AG04450 (cell line): ENCODE measurements at regions not wholly inside any gene's neighbourhood (a gene's known extent, or its start where the extent isn't known, plus 50 kb on each side); places are given as distances from the start of the nearest gene placed in this dataset.
"Not testable (repeated sequence)": the region's sequence is repeated elsewhere in the genome, so short reads cannot be mapped to it uniquely, and the experiment has no call there.

Experiments
- CTCF ChIA-PET: fragments of 300-600, 350-600 bp; formaldehyde crosslinking; extraction: SDS; loops from one replicate; lab custom pipeline; 2022; ENCODE audit warnings: antibody characterized with exemption, inconsistent platforms; lab: Charles Lee
- POLR2A ChIA-PET: fragments of 350-600 bp; formaldehyde crosslinking; extraction: SDS; loops from one replicate; lab custom pipeline; 2021; ENCODE audit warnings: antibody characterized with exemption, inconsistent platforms; lab: Yijun Ruan, JAX
- DNase-seq: peaks from one replicate; pipeline ENCODE4 v3.0.0-alpha.2; 2011; ENCODE audit warnings: low read depth, low spot score
- H3K27ac ChIP-seq: one replicate; pipeline ENCODE4 v1.5.1; 2012; ENCODE audit warnings: low read depth, low read length, control low read depth
- H3K27me3 ChIP-seq: one replicate; pipeline ENCODE4 v1.6.0; 2012; ENCODE audit warnings: low read length; ENCODE audit not compliant: control insufficient read depth, insufficient read depth
- H3K4me3 ChIP-seq: 2 replicates; pipeline ENCODE4 v1.5.1; 2011; ENCODE audit warnings: mild to moderate bottlenecking, low read depth, low read length, control low read depth
- H3K9me3 ChIP-seq: 2 replicates; pipeline ENCODE4 v1.5.1; 2012; ENCODE audit warnings: low read length; ENCODE audit not compliant: control insufficient read depth, insufficient read depth
- TF ChIP-seq, protein P1 (sequence below): IDR thresholded peaks from 2 replicates; pipeline ENCODE4 v1.5.1; 2011; ENCODE audit warnings: low read depth, low read length, control low read depth, inconsistent platforms

GRCh38 chr10:115028419-115028818 lies 64.7 kb upstream of the ATRNL1 start:
- no peak overlapping the region for H3K27ac ChIP-seq
- no peak overlapping the region for H3K4me3 ChIP-seq
- no peaks in the 10 kb centered on the region for H3K9me3 ChIP-seq
- no peak for DNase-seq
- no peaks in the 10 kb centered on the region for H3K27me3 ChIP-seq
- ChIA-PET CTCF (no interaction called here), POLR2A (no interaction called here)
- TF ChIP-seq, protein P1, sequence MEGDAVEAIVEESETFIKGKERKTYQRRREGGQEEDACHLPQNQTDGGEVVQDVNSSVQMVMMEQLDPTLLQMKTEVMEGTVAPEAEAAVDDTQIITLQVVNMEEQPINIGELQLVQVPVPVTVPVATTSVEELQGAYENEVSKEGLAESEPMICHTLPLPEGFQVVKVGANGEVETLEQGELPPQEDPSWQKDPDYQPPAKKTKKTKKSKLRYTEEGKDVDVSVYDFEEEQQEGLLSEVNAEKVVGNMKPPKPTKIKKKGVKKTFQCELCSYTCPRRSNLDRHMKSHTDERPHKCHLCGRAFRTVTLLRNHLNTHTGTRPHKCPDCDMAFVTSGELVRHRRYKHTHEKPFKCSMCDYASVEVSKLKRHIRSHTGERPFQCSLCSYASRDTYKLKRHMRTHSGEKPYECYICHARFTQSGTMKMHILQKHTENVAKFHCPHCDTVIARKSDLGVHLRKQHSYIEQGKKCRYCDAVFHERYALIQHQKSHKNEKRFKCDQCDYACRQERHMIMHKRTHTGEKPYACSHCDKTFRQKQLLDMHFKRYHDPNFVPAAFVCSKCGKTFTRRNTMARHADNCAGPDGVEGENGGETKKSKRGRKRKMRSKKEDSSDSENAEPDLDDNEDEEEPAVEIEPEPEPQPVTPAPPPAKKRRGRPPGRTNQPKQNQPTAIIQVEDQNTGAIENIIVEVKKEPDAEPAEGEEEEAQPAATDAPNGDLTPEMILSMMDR: no peak

DNA sequence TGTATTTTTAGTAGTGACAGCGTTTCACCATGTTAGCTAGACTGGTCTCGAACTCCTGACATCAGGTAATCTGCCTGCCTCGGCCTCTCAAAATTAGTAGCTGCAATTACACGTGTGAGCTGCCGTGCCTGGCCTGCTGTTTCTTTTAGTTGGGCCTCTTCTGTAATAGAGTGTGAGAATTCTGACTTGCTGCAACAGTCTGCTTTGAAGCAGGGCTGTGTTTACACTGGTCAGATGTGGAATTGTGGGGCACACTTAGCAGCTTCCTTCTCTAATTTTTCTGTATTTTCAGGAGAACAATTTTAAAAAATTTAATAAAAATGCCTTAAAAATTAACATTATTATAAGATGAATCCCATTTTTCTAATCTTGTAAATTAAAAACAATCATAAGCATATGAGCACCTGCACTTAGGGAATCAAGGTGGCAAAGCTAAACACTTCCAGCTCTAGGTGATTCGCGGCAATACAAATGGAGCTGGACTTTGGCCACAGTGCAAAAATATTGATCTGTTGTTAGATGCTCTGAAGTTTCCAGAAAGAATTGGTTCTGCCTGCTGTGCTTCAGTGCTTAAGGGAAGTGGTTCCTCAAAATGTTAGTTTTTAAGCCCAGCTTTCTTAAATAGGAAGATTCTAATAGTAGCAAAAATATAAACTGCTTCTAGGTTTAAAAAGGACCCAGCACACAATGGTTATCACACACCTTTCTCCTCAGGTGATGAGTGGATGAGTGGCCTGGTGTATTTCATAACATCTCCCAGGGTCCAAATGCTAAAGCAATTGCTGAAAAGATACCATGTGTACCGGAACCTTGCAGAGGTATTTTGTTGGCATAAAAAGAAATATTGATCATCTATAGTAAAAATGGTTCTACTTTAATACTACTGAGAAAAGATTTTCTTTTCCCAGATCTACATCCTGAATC lies 63.5 kb upstream of the ATRNL1 start:
- CTCF ChIA-PET: interaction anchor here (1.2 kb wide), 1 partner anchor 19 kb away, joined by 3 read pairs; no protein-coding TSS in a partner anchor
- TF ChIP-seq, protein P1: no peak
- POLR2A ChIA-PET: no interaction called here

GRCh38 chr10:115030483-115031200 lies 62.5 kb upstream of the ATRNL1 start:
- POLR2A ChIA-PET: no interaction called here

More for the DNA sequence above, 63.5 kb upstream of the ATRNL1 start:
- H3K9me3 ChIP-seq: no peaks in the 10 kb centered on the region
- no peaks in the 10 kb centered on the region for H3K27me3 ChIP-seq
- no peak overlapping the region for H3K4me3 ChIP-seq
- H3K27ac ChIP-seq: no peak overlapping the region
- DNase-seq: no peak

DNA sequence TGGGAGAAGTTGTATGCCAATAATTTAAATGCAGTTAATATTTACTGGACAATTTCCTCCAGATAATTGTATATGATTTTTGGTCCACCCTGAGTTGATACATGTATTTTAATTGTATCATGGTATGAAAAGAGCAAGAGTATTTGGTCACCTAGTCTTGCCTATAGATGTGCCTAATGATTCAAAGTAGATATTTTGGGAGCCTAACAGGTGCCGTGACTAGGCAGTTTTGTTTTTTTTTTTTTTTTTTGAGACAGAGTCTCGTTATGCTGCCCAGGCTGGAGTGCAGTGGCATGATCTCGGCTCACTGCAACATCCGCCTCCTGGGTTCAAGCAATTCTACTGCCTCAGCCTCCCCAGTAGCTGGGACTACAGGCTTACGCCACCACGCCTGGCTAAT lies 59.3 kb upstream of the ATRNL1 start:
- POLR2A ChIA-PET: no interaction called here
- H3K4me3 ChIP-seq: no peak overlapping the region
- H3K27ac ChIP-seq: no peak overlapping the region
- DNase-seq: no peak
- TF ChIP-seq, protein P1: no peak
- no peaks in the 10 kb centered on the region for H3K9me3 ChIP-seq
- no peaks in the 10 kb centered on the region for H3K27me3 ChIP-seq
- CTCF ChIA-PET: no interaction called here

More at GRCh38 chr10:115030483-115031200, 62.5 kb upstream of the ATRNL1 start:
- TF ChIP-seq, protein P1: no peak
- CTCF ChIA-PET: interaction anchor here (1.2 kb wide), 1 partner anchor 20 kb away, joined by 3 read pairs; no protein-coding TSS in a partner anchor
- H3K27ac ChIP-seq: no peak overlapping the region
- H3K4me3 ChIP-seq: no peak overlapping the region
- no peak for DNase-seq
- no peaks in the 10 kb centered on the region for H3K9me3 ChIP-seq
- H3K27me3 ChIP-seq: no peaks in the 10 kb centered on the region

- H3K27me3 ChIP-seq, H3K9me3 ChIP-seq, H3K4me3 ChIP-seq, H3K27ac ChIP-seq, CTCF ChIA-PET, DNase-seq, POLR2A ChIA-PET: not testable (repeated sequence)
These were observed 53.4 kb upstream of the ATRNL1 start for GRCh38 chr10:115039781-115040180.
